Kidney epithelial cell (primary cell): ENCODE measurements at regions not wholly inside any gene's neighbourhood (a gene's known extent, or its start where the extent isn't known, plus 50 kb on each side); places are given as distances from the start of the nearest gene placed in this dataset.

Source experiments
- DNase-seq: peaks from one replicate; pipeline ENCODE4 v3.0.0-alpha.2; 2010; ENCODE audit warnings: low read depth
- H3K27me3 ChIP-seq: 2 replicates; pipeline ENCODE4 v1.6.0; 2011; ENCODE audit warnings: low read length; ENCODE audit not compliant: control insufficient read depth, insufficient read depth
- H3K36me3 ChIP-seq: 2 replicates; pipeline ENCODE4 v1.5.1; 2011; ENCODE audit warnings: low read length; ENCODE audit not compliant: control insufficient read depth, insufficient read depth
- H3K4me3 ChIP-seq: 2 replicates; pipeline ENCODE4 v1.5.1; 2011; ENCODE audit warnings: low read depth, mild to moderate bottlenecking, control low read depth, low read length
- TF ChIP-seq, protein P1 (sequence below): IDR thresholded peaks from 2 replicates; pipeline ENCODE4 v1.5.1; 2011; ENCODE audit warnings: mild to moderate bottlenecking, moderate library complexity, low read length, control low read depth, inconsistent platforms; ENCODE audit not compliant: insufficient read depth, poor library complexity, severe bottlenecking

GRCh38 chr2:64219149-64219548, 74.9 kb upstream of the PELI1 start:
- DNase-seq = no peak
- TF ChIP-seq, protein P1, sequence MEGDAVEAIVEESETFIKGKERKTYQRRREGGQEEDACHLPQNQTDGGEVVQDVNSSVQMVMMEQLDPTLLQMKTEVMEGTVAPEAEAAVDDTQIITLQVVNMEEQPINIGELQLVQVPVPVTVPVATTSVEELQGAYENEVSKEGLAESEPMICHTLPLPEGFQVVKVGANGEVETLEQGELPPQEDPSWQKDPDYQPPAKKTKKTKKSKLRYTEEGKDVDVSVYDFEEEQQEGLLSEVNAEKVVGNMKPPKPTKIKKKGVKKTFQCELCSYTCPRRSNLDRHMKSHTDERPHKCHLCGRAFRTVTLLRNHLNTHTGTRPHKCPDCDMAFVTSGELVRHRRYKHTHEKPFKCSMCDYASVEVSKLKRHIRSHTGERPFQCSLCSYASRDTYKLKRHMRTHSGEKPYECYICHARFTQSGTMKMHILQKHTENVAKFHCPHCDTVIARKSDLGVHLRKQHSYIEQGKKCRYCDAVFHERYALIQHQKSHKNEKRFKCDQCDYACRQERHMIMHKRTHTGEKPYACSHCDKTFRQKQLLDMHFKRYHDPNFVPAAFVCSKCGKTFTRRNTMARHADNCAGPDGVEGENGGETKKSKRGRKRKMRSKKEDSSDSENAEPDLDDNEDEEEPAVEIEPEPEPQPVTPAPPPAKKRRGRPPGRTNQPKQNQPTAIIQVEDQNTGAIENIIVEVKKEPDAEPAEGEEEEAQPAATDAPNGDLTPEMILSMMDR = no peak
- Histone ChIP-seq H3K4me3 (no peak overlapping the region), H3K36me3 (no peaks in the 10 kb centered on the region), H3K27me3 (no peaks in the 10 kb centered on the region)

- Histone ChIP-seq H3K36me3 (no peaks in the 10 kb centered on the region), H3K4me3 (no peak overlapping the region), H3K27me3 (no peaks in the 10 kb centered on the region)
- no peak for DNase-seq
- TF ChIP-seq, protein P1 = no peak
These were observed 76.0 kb upstream of the PELI1 start for GRCh38 chr2:64220265-64220664.

DNA sequence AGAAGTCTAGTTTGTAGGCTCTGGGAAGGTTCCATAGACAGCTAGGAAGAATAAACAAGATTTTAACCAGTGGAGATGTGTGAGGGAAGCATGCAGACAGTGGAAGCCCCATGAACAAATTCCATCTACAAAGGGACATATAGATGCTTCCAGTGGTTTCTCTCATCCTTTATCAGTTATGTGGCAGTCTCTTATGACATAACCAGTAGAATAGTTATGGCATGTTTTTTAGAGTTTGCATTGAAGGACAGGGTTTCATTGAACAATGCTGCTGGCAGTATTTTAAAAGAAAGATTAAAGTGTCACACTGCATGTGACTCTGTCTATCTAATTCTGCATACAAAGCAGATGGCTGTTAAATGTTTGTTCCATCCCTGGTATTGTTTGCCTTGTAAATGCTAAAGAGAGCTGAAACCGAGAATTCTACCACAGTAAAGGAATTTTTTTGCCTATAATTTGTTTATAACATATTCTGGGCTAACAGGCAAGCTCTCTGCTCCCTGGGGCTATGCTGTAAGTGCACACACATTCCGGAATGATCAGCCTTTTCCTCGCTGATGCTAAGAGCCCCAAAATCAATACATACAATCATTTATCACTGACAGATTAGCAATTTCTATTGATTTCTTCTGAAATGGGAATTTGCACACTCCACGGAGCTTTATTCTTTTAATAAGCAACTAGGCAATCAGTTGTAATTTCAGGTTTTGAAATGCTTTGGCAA, 76.8 kb upstream of the PELI1 start:
- Histone ChIP-seq H3K4me3 (no peak overlapping the region), H3K27me3 (no peaks in the 10 kb centered on the region), H3K36me3 (no peaks in the 10 kb centered on the region)
- DNase-seq = no peak
- TF ChIP-seq, protein P1 = no peak

DNA sequence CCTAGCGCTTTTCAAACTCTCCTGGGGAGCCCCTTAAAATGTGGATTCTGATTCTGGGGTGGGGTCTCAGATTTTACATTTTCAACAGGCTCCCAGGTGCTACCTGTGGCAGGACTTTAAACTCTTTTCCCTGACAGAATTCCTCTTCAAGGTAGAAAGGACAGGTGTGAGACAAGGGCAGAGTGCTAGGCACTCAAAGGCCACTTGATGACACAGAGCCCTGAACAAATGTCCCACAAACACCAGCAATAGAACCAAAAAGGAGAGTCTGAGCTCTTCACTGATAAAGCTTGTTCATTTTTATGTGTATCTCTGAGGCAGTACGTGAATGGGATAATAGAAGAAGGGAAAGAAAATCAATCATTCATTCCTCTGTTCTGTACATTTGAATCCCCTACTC, 77.7 kb upstream of the PELI1 start:
- H3K4me3 ChIP-seq = no peak overlapping the region
- no peaks in the 10 kb centered on the region for H3K27me3 ChIP-seq
- TF ChIP-seq, protein P1 = no peak
- no peaks in the 10 kb centered on the region for H3K36me3 ChIP-seq
- no peak for DNase-seq

DNA sequence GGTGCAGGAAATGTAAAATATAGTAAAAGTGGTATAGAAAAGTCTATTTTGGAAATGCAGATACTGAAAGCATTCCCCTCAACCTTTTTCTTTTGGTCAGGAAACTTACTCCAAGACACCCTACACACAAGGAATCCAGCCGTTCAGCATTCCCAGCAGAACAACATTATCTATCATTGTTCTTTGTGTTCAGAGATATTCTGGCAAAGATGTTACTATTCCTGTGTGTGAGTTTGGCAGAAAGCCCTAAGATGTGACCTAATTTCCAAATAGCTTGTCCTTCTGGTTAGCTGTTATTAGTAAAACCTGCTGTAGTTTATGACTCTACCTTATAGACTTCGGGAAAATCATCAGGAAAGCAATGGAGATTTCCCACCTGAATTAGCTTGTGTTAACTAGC, 78.1 kb upstream of the PELI1 start:
- no peaks in the 10 kb centered on the region for H3K27me3 ChIP-seq
- H3K36me3 ChIP-seq = no peaks in the 10 kb centered on the region
- no peak overlapping the region for H3K4me3 ChIP-seq
- TF ChIP-seq, protein P1 = no peak
- DNase-seq = no peak

DNA sequence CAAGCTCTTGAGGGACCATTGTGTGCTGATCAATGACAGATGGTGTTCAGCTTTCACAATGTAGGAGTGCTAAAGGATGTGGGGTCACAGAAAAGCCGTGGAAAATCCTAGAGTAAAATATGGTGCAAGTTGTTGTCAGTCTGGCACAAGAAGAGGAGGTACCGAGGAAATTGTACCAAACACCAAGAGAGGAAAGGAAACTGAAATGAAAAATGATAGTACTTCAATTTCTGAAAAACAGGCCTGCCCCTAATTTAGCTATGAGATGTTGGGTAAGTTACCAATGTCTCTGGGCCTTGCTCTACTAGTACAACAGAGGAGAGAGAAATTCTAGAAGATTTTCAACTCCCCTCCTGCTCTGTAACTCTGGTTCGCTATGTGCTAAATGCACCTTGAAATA, 78.8 kb upstream of the PELI1 start:
- TF ChIP-seq, protein P1 = no peak
- Histone ChIP-seq H3K27me3 (no peaks in the 10 kb centered on the region), H3K36me3 (no peaks in the 10 kb centered on the region)

More for the DNA sequence above, 78.8 kb upstream of the PELI1 start:
- DNase-seq = no peak
- H3K4me3 ChIP-seq = no peak overlapping the region
